Bronchial epithelial cell (primary cell): ENCODE measurements at regions not wholly inside any gene's neighbourhood (a gene's known extent, or its start where the extent isn't known, plus 50 kb on each side); places are given as distances from the start of the nearest gene placed in this dataset.

Source experiments
- DNase-seq: peaks from one replicate; pipeline ENCODE4 v3.0.0-alpha.2; 2010; ENCODE audit warnings: low read depth
- FAIRE-seq: peaks from 2 replicates; lab custom pipeline; 2011; peaks lifted over from hg19 to GRCh38; lab: Jason Lieb, UNC
- H3K27me3 ChIP-seq: 2 replicates; pipeline ENCODE4 v1.5.1; 2011; ENCODE audit warnings: low read length; ENCODE audit not compliant: control insufficient read depth, insufficient read depth
- H3K36me3 ChIP-seq: 2 replicates; pipeline ENCODE4 v1.5.1; 2011; ENCODE audit warnings: low read length; ENCODE audit not compliant: control insufficient read depth, insufficient read depth
- H3K4me3 ChIP-seq: 2 replicates; pipeline ENCODE4 v1.5.1; 2011; ENCODE audit warnings: mild to moderate bottlenecking, low read depth, low read length, control low read depth
- TF ChIP-seq, protein P1 (sequence below): IDR thresholded peaks from 2 replicates; pipeline ENCODE4 v1.5.1; 2011; ENCODE audit warnings: mild to moderate bottlenecking, moderate library complexity, low read length, control low read depth, inconsistent platforms; ENCODE audit not compliant: insufficient read depth, severe bottlenecking

- FAIRE-seq = no peak
- TF ChIP-seq, protein P1, sequence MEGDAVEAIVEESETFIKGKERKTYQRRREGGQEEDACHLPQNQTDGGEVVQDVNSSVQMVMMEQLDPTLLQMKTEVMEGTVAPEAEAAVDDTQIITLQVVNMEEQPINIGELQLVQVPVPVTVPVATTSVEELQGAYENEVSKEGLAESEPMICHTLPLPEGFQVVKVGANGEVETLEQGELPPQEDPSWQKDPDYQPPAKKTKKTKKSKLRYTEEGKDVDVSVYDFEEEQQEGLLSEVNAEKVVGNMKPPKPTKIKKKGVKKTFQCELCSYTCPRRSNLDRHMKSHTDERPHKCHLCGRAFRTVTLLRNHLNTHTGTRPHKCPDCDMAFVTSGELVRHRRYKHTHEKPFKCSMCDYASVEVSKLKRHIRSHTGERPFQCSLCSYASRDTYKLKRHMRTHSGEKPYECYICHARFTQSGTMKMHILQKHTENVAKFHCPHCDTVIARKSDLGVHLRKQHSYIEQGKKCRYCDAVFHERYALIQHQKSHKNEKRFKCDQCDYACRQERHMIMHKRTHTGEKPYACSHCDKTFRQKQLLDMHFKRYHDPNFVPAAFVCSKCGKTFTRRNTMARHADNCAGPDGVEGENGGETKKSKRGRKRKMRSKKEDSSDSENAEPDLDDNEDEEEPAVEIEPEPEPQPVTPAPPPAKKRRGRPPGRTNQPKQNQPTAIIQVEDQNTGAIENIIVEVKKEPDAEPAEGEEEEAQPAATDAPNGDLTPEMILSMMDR = no peak
- no peaks in the 10 kb centered on the region for H3K27me3 ChIP-seq
- H3K4me3 ChIP-seq = no peak overlapping the region
- H3K36me3 ChIP-seq = no peaks in the 10 kb centered on the region
- no peak for DNase-seq
Measured at GRCh38 chr2:175432793-175433192, 251.3 kb upstream of the ATP5MC3 start.

DNA sequence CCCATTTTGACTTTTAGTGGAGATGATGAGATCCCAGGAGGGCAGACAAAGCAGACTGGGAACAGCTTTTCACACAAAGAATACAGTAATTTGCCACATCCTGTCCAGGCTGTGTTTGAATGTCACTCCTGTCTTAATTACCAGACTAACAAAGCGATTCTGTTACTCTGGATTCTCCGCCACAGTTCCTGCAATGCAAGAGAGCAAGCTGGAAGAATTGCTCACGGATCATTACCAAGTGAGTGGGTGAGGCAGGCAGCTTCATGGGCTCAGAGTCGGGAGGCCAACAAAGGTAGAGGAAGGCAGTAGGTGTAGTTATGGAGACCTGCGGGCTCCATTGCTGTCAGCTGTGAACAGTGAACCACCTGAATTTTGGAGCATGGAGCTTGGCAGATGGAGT is 250.5 kb upstream of the ATP5MC3 start:
- H3K27me3 ChIP-seq = no peaks in the 10 kb centered on the region
- DNase-seq (no peak), FAIRE-seq (no peak)
- no peaks in the 10 kb centered on the region for H3K36me3 ChIP-seq
- no peak overlapping the region for H3K4me3 ChIP-seq
- TF ChIP-seq, protein P1 = no peak

DNA sequence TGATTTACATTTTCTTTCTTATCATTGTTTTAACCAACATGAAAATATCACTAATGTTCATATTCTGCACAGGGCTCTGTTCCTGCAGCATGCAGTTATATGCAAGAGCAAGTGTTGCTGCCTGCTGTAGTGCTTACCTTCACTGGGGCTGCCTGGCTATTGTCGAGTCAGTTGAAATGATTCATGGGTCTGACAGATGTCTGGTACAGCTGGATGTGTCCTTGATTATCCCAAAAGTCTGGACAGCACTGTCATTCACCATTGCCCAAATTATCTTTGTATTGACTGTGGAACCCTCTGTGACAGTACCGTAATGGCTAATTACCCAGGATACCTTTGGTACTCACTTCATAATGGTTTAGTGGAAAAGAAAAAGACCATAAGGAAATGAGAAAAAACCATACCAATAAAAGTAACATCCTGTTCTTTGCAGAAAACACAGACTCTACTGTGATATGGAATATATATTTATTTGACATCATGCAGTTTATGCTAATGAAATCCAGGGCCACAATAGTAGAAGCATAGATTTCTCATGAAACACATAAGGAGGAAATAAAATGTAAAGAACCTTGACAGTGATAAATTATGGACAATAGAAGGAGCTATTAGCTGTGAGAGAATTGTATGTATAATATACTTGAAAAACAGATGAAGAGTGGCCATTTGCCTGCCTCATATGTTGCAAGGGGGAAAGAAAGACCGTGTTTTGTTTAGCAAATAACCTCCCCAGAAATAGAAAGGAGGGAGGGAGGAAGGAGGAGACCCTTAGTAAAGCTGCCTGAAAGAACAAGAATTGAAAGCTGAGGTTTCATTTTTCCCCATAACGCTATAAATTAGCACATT is 249.8 kb upstream of the ATP5MC3 start:
- Histone ChIP-seq H3K27me3 (no peaks in the 10 kb centered on the region), H3K36me3 (no peaks in the 10 kb centered on the region), H3K4me3 (no peak overlapping the region)
- TF ChIP-seq, protein P1 = no peak
- DNase-seq (peak; percentile 10), FAIRE-seq (no peak)

GRCh38 chr2:175430236-175430635 is 248.7 kb upstream of the ATP5MC3 start:
- DNase-seq (no peak), FAIRE-seq (no peak)
- Histone ChIP-seq H3K36me3 (no peaks in the 10 kb centered on the region), H3K4me3 (no peak overlapping the region), H3K27me3 (no peaks in the 10 kb centered on the region)
- TF ChIP-seq, protein P1 = no peak

DNA sequence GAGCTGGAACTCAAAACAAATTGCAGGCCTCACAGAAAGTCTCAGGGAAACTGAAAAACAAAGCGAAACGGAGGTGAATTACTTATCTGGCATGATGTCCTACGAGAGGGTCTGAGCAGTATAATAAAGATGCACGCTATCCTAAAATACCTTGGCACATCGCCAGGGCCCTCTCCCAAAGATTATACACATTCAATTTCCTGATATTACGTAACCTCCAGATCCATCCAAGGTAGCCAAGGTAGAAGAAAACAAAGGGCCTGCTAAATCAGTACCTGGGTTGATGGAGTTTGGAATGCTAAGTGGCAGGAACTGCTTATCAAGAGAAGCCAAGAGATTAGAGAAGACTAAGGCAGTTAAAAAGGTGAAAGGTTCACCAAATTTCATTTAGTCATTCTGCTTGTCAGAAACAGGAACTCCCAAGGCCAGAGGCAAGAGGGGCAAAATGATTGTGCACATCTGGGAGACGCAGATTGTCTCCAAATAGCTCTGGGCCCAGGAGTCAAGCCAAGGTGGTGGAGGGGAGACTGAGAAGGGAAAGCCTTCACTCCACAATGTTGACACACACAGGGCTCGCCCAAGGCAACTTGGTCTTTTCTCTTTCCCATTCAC is 236.8 kb upstream of the ATP5MC3 start:
- FAIRE-seq (no peak), DNase-seq (no peak)
- no peaks in the 10 kb centered on the region for H3K36me3 ChIP-seq
- TF ChIP-seq, protein P1 = no peak
- H3K27me3 ChIP-seq = no peaks in the 10 kb centered on the region
- H3K4me3 ChIP-seq = no peak overlapping the region
